Body of pancreas (tissue), 4 donors: ENCODE measurements at regions not wholly inside any gene's neighbourhood (a gene's known extent, or its start where the extent isn't known, plus 50 kb on each side); places are given as distances from the start of the nearest gene placed in this dataset.

ENCODE experiments used
- ATAC-seq: fragments of 150-250 bp; one replicate; pipeline ENCODE4 v1.9.1; 2016
- DNase-seq, 4 donors: peaks; one replicate each; pipeline ENCODE4 v3.0.0-alpha.2; 2019
- H3K27ac ChIP-seq, 4 donors: fragments of 200-600 bp; sonication (generic); 1 replicate in 3 of 4; 2 replicates in 1 of 4; pipeline versions ENCODE4 v1.5.1 to v1.6.1; 2016 to 2019; ENCODE audit warnings: mild to moderate bottlenecking in 1 of 4, mixed read lengths in 1 of 4, moderate library complexity in 1 of 4
- H3K27me3 ChIP-seq, 2 donors: fragments of 200-600 bp; sonication (generic); one replicate each; pipeline ENCODE4 v1.6.0; 2016; ENCODE audit warnings: mild to moderate bottlenecking in 1 of 2
- H3K36me3 ChIP-seq, 2 donors: fragments of 200-600 bp; sonication (generic); replicated peaks in 1 of 2; 2 replicates each; pipeline ENCODE4 v1.5.1; 2016; ENCODE audit warnings: low read depth in 2 of 2; ENCODE audit not compliant: insufficient read depth in 1 of 2
- H3K4me1 ChIP-seq: fragments of 200-600 bp; sonication (generic); one replicate; pipeline ENCODE4 v1.6.0; 2016
- H3K4me3 ChIP-seq, 2 donors: fragments of 200-600 bp; sonication (generic); 1 replicate in 1 of 2; 2 replicates in 1 of 2; pipeline ENCODE4 v1.5.1; 2016 to 2019
- H3K9me3 ChIP-seq, 3 donors: fragments of 200-600 bp; sonication (generic); 1 replicate in 2 of 3; 2 replicates in 1 of 3; pipeline ENCODE4 v1.5.1; 2016
- POLR2A ChIP-seq, 3 donors: fragments of 450-650 bp; IDR thresholded peaks; one replicate each; pipeline ENCODE4 v1.6.1; 2016; ENCODE audit warnings: antibody characterized with exemption in 3 of 3, mild to moderate bottlenecking in 2 of 3
- WGBS, 2 donors: methylation state at CpG; one replicate each; pipeline ENCODE4 v1.1.5; 2017; 5-methylcytosine and 5-hydroxymethylcytosine counted together
- intact Hi-C: fragments of 100-400 bp; cut with DNase I; formaldehyde crosslinking; loops from one replicate; pipeline ENCODE4 v1.15.1; 2023
- TF ChIP-seq, protein P1 (sequence below), 7 experiments: fragments of 450-650 bp in 4 of 7; fragments of 200-600 bp in 3 of 7; sonication (generic) in 3 of 7; IDR thresholded peaks; one replicate each; pipeline ENCODE4 v1.5.1; 2016 to 2019; ENCODE audit warnings: antibody characterized with exemption in 7 of 7

DNA sequence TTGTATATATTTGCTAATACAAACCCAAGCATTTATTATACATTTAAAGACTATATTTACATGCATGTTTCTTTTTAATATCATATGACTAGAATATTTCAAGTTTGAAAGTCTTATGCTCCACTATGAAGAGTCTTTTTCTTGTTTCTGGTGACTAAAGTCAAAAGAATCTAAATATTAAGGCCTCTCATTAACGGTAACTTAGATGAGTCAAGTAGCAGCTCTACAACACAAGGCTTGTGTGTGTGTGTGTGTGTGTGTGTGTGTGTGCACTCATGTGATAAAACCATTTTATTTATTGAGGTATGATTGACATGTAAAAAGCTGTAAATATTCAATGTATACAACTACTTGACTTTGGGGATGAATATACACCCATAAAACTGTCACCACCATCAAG, 275.6 kb downstream of the TFAP2B start:
- intact Hi-C loops: no loop called here
- Histone ChIP-seq H3K27me3 (no peaks in the 10 kb centered on the region), H3K4me1 (no peaks in the 10 kb centered on the region), H3K36me3 (no peaks in the 10 kb centered on the region), H3K4me3 (no peak overlapping the region), H3K27ac (no peak overlapping the region), H3K9me3 (no peaks in the 10 kb centered on the region)
- ATAC-seq: no peak
- 47 to 63% methylated on average over 1 of the region's 1 CpG for WGBS, 2 donors
- DNase-seq: no peak
- TF ChIP-seq, protein P1, sequence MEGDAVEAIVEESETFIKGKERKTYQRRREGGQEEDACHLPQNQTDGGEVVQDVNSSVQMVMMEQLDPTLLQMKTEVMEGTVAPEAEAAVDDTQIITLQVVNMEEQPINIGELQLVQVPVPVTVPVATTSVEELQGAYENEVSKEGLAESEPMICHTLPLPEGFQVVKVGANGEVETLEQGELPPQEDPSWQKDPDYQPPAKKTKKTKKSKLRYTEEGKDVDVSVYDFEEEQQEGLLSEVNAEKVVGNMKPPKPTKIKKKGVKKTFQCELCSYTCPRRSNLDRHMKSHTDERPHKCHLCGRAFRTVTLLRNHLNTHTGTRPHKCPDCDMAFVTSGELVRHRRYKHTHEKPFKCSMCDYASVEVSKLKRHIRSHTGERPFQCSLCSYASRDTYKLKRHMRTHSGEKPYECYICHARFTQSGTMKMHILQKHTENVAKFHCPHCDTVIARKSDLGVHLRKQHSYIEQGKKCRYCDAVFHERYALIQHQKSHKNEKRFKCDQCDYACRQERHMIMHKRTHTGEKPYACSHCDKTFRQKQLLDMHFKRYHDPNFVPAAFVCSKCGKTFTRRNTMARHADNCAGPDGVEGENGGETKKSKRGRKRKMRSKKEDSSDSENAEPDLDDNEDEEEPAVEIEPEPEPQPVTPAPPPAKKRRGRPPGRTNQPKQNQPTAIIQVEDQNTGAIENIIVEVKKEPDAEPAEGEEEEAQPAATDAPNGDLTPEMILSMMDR (IDR thresholded peaks at IDR 0.05): no peak
- no peak for TF ChIP-seq POLR2A (IDR thresholded peaks at IDR 0.05)

DNA sequence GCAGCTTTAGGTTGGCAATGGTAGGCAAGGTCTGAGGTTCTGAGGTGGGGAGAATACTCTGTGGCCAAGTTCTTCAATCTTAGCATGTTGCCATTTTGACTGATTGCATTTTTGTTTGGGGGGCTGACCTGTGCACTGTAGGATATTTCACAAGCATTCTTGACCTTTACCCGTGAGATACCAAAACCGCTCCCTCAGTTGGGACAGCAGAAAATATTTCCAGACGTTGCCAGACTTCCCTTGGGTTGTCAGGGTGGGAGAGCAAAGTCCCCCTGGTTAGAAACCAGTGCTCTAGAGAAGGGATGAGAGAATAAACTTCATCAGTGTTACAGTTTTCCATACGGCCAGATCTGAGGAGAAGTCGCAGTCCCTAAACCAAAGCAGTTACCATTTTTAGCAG, 279.6 kb downstream of the TFAP2B start:
- DNase-seq (no peak), ATAC-seq (no peak)
- intact Hi-C loops: no loop called here
- no peak overlapping the region for H3K27ac ChIP-seq
- no peaks in the 10 kb centered on the region for H3K27me3 ChIP-seq
- no peaks in the 10 kb centered on the region for H3K9me3 ChIP-seq
- TF ChIP-seq POLR2A (IDR thresholded peaks at IDR 0.05): no peak
- TF ChIP-seq, protein P1 (IDR thresholded peaks at IDR 0.05): no peak
- no peaks in the 10 kb centered on the region for H3K36me3 ChIP-seq
- H3K4me1 ChIP-seq: no peaks in the 10 kb centered on the region
- WGBS, 2 donors: 52 to 58% methylated on average over 5 of the region's 5 CpGs
- H3K4me3 ChIP-seq: no peak overlapping the region

DNA sequence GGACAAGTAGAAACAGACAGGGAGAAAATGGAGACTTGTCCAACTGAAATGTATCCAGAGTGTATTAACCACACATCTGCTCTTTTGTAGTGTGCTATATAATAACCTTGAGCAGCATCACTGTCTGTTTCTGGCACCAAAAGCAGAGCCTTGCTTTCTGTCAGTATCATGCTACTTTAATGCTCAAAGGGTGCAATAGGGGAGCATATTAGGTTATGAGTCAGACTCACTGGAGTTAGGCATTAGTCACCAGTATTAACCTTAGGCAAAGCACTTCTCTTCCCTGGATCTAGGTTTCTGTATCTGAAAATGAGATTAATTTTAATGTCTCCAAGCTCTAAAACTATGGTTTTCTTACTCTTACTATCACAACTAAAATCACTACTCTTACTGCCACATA, 280.1 kb downstream of the TFAP2B start:
- Histone ChIP-seq H3K4me3 (no peak overlapping the region), H3K9me3 (no peaks in the 10 kb centered on the region), H3K27me3 (no peaks in the 10 kb centered on the region), H3K27ac (no peak overlapping the region), H3K36me3 (no peaks in the 10 kb centered on the region), H3K4me1 (no peaks in the 10 kb centered on the region)
- no peak for TF ChIP-seq POLR2A (IDR thresholded peaks at IDR 0.05)
- TF ChIP-seq, protein P1 (IDR thresholded peaks at IDR 0.05): no peak
- ATAC-seq (no peak), DNase-seq (no peak)
- intact Hi-C loops: no loop called here

DNA sequence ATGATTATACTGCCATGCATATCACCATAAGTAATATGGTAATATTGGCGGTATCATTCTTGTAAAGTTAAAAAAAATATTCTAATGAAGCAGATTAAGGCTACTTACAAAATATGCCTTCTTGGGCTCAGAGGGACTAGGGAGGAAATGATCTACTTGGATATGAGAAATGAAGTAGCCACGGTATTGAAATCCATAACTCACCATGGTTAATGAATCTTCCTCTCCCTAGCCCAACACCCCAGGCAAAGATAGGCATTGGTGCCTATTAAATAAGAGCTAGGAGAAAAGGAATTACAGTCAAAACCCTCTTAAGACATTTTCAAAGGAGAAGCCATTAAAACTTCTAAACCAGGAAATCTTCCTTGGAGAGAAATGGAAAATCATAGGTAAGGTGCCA, 280.5 kb downstream of the TFAP2B start:
- 80 to 89% methylated on average over 2 of the region's 2 CpGs for WGBS, 2 donors
- Histone ChIP-seq H3K9me3 (no peaks in the 10 kb centered on the region), H3K27ac (no peak overlapping the region), H3K4me1 (no peaks in the 10 kb centered on the region), H3K27me3 (no peaks in the 10 kb centered on the region), H3K4me3 (no peak overlapping the region), H3K36me3 (no peaks in the 10 kb centered on the region)
- no peak for ATAC-seq
- intact Hi-C loops: no loop called here
- DNase-seq: no peak
- no peak for TF ChIP-seq POLR2A (IDR thresholded peaks at IDR 0.05)
- TF ChIP-seq, protein P1 (IDR thresholded peaks at IDR 0.05): no peak

DNA sequence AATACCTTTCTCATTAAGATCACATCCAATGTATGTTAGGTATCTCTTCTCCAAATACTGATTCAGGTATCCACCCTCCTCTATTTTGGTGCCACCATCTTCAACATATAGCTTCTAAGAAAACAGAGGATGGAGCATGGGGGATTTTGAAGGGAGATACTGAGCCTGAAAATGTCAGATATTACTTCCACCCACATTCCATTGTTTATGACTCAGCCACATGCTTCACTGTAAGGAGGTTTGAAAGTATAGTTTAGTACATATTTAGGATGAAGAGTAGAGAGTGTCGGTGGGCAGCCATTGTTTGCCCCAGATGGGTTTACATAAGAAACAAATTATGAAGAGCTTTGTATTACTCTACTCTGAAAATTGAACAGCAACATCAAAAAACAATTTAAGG, 286.7 kb downstream of the TFAP2B start:
- ATAC-seq: no peak
- Histone ChIP-seq H3K27ac (no peak overlapping the region), H3K4me1 (no peaks in the 10 kb centered on the region), H3K36me3 (no peaks in the 10 kb centered on the region), H3K27me3 (no peaks in the 10 kb centered on the region), H3K4me3 (no peak overlapping the region), H3K9me3 (no peaks in the 10 kb centered on the region)
- 78 to 84% methylated on average over 1 of the region's 1 CpG for WGBS, 2 donors
- DNase-seq: no peak
- intact Hi-C loops: no loop called here
- TF ChIP-seq, protein P1 (IDR thresholded peaks at IDR 0.05): no peak
- TF ChIP-seq POLR2A (IDR thresholded peaks at IDR 0.05): no peak
